Peyer's patch (tissue), 4 donors: ENCODE measurements at regions not wholly inside any gene's neighbourhood (a gene's known extent, or its start where the extent isn't known, plus 50 kb on each side); places are given as distances from the start of the nearest gene placed in this dataset.

Experiments
- DNase-seq, 3 donors: peaks; one replicate each; pipeline ENCODE4 v3.0.0-alpha.2; 2017 to 2019
- H3K27ac ChIP-seq, 4 donors: fragments of 200-600 bp; sonication (generic); one replicate each; pipeline ENCODE4 v1.5.1; 2016 to 2019
- H3K27me3 ChIP-seq, 2 donors: fragments of 200-600 bp; sonication (generic); one replicate each; pipeline ENCODE4 v1.5.1; 2019
- H3K36me3 ChIP-seq, 3 donors: fragments of 200-600 bp; sonication (generic); one replicate each; pipeline ENCODE4 v1.5.1; 2016 to 2019
- H3K4me1 ChIP-seq, 4 donors: fragments of 200-600 bp; sonication (generic); one replicate each; pipeline ENCODE4 v1.5.1; 2016 to 2019
- H3K4me3 ChIP-seq, 4 donors: fragments of 200-600 bp; sonication (generic); 1 replicate in 3 of 4; 2 replicates in 1 of 4; pipeline ENCODE4 v1.5.1; 2016 to 2019; ENCODE audit warnings: mild to moderate bottlenecking in 1 of 4
- H3K9me3 ChIP-seq, 4 donors: fragments of 200-600 bp; sonication (generic); one replicate each; pipeline ENCODE4 v1.5.1; 2016 to 2019; ENCODE audit warnings: mild to moderate bottlenecking in 1 of 4
- POLR2A ChIP-seq, 2 donors: fragments of 450-650 bp; IDR thresholded peaks; one replicate each; pipeline ENCODE4 v1.5.1; 2017; ENCODE audit warnings: antibody characterized with exemption in 2 of 2, mild to moderate bottlenecking in 2 of 2, moderate library complexity in 2 of 2
- TF ChIP-seq, protein P1 (sequence below), 6 experiments: fragments of 450-650 bp in 4 of 6; fragments of 200-600 bp in 2 of 6; sonication (generic) in 1 of 6; IDR thresholded peaks; one replicate each; pipeline ENCODE4 v1.5.1; 2017 to 2019; ENCODE audit warnings: antibody characterized with exemption in 6 of 6, mild to moderate bottlenecking in 3 of 6, moderate library complexity in 1 of 6

DNA sequence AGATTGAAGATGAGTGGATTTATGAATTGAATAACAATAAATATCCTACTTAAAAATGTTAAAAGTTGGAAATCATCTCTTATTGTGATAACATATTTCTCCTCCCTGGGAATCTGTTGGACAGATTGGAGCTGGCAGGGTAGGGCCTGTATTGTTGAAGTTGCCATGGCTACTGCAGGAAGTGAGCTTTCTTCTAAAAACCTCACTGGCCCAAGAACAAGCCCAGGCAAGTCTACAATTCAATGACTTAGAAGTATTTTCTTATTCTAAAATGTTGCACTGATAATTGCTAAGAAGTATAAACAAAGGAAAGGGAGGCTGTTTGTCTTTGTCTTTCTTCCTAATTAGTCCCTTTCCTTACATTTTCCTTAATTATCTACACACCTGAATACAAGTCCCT, 112.1 kb downstream of the DLEU7 start:
- H3K4me3 ChIP-seq, result no peak overlapping the region
- no peaks in the 10 kb centered on the region for H3K4me1 ChIP-seq
- no peaks in the 10 kb centered on the region for H3K27me3 ChIP-seq
- H3K27ac ChIP-seq, result no peak overlapping the region
- no peak for DNase-seq
- no peaks in the 10 kb centered on the region for H3K9me3 ChIP-seq
- TF ChIP-seq POLR2A (IDR thresholded peaks at IDR 0.05), result no peak
- TF ChIP-seq, protein P1, sequence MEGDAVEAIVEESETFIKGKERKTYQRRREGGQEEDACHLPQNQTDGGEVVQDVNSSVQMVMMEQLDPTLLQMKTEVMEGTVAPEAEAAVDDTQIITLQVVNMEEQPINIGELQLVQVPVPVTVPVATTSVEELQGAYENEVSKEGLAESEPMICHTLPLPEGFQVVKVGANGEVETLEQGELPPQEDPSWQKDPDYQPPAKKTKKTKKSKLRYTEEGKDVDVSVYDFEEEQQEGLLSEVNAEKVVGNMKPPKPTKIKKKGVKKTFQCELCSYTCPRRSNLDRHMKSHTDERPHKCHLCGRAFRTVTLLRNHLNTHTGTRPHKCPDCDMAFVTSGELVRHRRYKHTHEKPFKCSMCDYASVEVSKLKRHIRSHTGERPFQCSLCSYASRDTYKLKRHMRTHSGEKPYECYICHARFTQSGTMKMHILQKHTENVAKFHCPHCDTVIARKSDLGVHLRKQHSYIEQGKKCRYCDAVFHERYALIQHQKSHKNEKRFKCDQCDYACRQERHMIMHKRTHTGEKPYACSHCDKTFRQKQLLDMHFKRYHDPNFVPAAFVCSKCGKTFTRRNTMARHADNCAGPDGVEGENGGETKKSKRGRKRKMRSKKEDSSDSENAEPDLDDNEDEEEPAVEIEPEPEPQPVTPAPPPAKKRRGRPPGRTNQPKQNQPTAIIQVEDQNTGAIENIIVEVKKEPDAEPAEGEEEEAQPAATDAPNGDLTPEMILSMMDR (IDR thresholded peaks at IDR 0.05), result no peak
- no peaks in the 10 kb centered on the region for H3K36me3 ChIP-seq

DNA sequence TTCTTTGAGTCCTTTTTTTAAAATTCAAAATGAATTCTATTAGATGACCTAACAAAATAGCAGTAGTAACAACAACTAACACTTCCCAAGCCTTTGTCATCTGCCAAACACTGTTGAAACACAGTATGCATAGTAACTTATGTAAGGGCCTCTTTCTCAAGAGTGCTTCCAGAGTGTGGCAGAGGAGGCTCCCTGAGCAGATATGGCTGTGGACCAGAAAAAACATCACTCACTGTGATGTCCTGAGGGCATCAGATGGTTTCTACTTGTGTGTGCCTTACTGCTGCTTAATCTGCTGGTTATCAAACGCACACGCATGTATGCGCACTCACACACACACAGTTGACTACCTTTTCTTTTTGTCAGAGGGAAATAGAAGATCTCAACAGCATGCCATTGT, 110.8 kb downstream of the DLEU7 start:
- no peaks in the 10 kb centered on the region for H3K9me3 ChIP-seq
- no peaks in the 10 kb centered on the region for H3K36me3 ChIP-seq
- no peaks in the 10 kb centered on the region for H3K27me3 ChIP-seq
- no peaks in the 10 kb centered on the region for H3K4me1 ChIP-seq
- TF ChIP-seq, protein P1 (IDR thresholded peaks at IDR 0.05), result no peak
- TF ChIP-seq POLR2A (IDR thresholded peaks at IDR 0.05), result no peak
- H3K27ac ChIP-seq, result no peak overlapping the region
- no peak overlapping the region for H3K4me3 ChIP-seq
- DNase-seq, result no peak

DNA sequence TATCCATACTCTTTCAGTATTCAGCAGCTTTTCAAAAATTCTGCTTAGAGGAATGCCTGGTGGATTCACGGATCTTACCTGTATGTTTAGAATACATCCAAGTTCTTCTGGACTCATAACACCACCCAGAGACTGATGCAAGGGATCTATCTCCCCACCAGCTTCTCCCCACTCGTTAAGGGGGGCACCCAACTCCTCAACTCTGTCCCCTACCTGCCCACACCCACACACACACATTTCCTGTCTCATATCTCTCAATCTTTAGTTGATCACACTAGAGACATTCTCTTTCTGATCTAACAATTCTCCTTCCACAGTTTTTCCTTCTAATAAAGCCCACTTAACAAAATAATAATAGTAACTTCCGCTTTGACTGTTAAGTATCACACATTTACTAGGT, 110.1 kb downstream of the DLEU7 start:
- Histone ChIP-seq H3K9me3 (no peaks in the 10 kb centered on the region), H3K4me3 (no peak overlapping the region), H3K27me3 (no peaks in the 10 kb centered on the region), H3K27ac (no peak overlapping the region), H3K4me1 (no peaks in the 10 kb centered on the region), H3K36me3 (no peaks in the 10 kb centered on the region)
- DNase-seq, result no peak
- TF ChIP-seq POLR2A (IDR thresholded peaks at IDR 0.05), result no peak
- TF ChIP-seq, protein P1 (IDR thresholded peaks at IDR 0.05), result no peak

DNA sequence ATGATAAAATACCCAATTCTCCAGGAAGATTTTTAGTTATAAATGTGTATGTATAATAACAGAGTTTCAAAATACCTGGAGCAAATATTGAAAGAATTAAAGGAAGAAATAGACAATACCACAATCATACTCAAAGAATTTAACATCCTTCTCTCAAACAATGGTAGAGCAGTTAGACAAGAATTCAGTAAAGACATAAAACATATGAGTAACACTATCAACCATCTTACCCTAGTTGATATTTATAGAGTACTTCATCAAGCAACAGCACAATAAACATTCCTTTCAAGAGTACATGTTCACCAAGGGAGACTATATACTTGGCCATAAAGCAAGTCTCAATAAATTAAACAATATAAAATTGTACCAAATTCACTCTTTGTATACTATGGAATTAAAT, 108.4 kb downstream of the DLEU7 start:
- Histone ChIP-seq H3K4me1 (no peaks in the 10 kb centered on the region), H3K27ac (no peak overlapping the region), H3K9me3 (no peaks in the 10 kb centered on the region), H3K4me3 (no peak overlapping the region), H3K27me3 (no peaks in the 10 kb centered on the region), H3K36me3 (no peaks in the 10 kb centered on the region)
- no peak for TF ChIP-seq POLR2A (IDR thresholded peaks at IDR 0.05)
- TF ChIP-seq, protein P1 (IDR thresholded peaks at IDR 0.05), result no peak
- no peak for DNase-seq

DNA sequence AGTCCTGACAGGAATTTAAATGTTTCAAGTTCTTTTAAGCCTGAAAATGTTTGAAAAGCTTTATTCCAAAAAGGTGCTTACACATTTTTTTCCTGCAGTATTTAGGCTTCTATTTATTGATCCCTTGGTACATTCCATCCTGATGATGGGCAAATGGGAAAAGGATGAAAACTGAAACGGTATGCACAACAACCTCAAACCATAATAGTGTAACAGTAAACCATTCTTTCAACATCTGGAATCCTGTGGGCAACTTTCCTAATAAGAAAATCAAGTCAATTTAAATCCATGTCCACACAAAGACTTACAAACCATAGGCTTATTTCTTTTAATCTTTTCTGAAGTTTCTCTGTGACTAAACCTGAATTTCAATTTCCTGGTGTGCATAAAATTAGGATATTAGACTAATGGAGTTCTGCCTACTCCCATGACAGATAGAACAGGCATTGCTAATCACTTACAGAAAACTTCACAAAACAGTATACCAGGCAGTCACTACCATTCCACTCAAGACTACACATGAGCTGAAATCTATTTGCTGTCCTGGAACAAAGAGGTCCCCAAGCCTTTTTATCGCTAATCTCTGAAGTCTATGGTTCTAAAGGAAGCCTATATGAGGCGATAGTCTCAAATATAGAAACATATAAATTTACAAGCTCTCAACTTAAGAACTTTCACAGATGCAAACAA, 103.3 kb downstream of the DLEU7 start:
- Histone ChIP-seq H3K36me3 (no peaks in the 10 kb centered on the region), H3K27ac (no peak overlapping the region), H3K4me3 (no peak overlapping the region), H3K27me3 (no peaks in the 10 kb centered on the region), H3K9me3 (no peaks in the 10 kb centered on the region), H3K4me1 (no peaks in the 10 kb centered on the region)
- no peak for DNase-seq
- TF ChIP-seq POLR2A (IDR thresholded peaks at IDR 0.05), result no peak
- TF ChIP-seq, protein P1 (IDR thresholded peaks at IDR 0.05), result no peak

DNA sequence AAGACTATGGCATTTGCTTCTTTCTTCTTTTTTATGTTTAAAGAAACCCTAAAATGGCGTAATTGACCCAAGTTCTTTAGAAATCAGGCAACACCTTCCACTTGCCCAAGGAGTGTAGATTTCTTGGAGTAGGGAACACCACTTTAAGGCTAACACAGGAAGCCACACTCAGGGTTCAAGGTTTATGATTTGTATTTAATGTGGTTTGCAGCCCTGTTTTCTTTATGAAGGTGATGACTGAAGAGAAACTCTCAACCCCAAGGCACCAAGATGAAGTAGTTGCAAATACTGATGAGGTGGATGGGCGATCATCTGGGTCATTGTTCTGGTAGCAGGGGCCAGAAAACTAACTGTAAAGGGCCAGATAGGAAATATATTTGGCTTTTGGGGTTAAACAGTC, 101.1 kb downstream of the DLEU7 start:
- no peak overlapping the region for H3K27ac ChIP-seq
- H3K4me3 ChIP-seq, result no peak overlapping the region
- H3K9me3 ChIP-seq, result no peaks in the 10 kb centered on the region
- H3K4me1 ChIP-seq, result no peaks in the 10 kb centered on the region
- H3K27me3 ChIP-seq, result no peaks in the 10 kb centered on the region
- DNase-seq, result no peak
- no peaks in the 10 kb centered on the region for H3K36me3 ChIP-seq
- TF ChIP-seq POLR2A (IDR thresholded peaks at IDR 0.05), result no peak
- TF ChIP-seq, protein P1 (IDR thresholded peaks at IDR 0.05), result no peak
